ENCODE measurements at regions not wholly inside any gene's neighbourhood (a gene's known extent, or its start where the extent isn't known, plus 50 kb on each side); places are given as distances from the start of the nearest gene placed in this dataset.

GRCh38 chr7:24346129-24346528, 62.1 kb downstream of the NPY start:
- TF ChIP-seq CTCF (IDR thresholded peaks at IDR 0.05) (no peak), EP300 (IDR thresholded peaks at IDR 0.05) (no peak)

Measured in ovary (tissue), 3 donors.